HG02763 (cell line): ENCODE measurements at regions not wholly inside any gene's neighbourhood (a gene's known extent, or its start where the extent isn't known, plus 50 kb on each side); places are given as distances from the start of the nearest gene placed in this dataset.
"Not testable (repeated sequence)": the region's sequence is repeated elsewhere in the genome, so short reads cannot be mapped to it uniquely, and the experiment has no call there.

Experiments
- ATAC-seq: cut with Tn5 transposase; IDR thresholded peaks from one replicate; pipeline ENCODE4 v1.9.1; 2021; ENCODE audit warnings: mild to moderate bottlenecking, moderate library complexity; ENCODE audit not compliant: unreplicated experiment

- ATAC-seq: no peak
Observed at GRCh38 chr15:50857763-50858162, 50.7 kb upstream of the AP4E1 start.

GRCh38 chr15:50854601-50855490 lies 53.6 kb upstream of the AP4E1 start:
- ATAC-seq: peak; percentile 95

- ATAC-seq: no peak
Observed at GRCh38 chr15:50850003-50850402, 58.5 kb upstream of the AP4E1 start.

GRCh38 chr15:50848349-50848748 lies 60.1 kb upstream of the AP4E1 start:
- no peak for ATAC-seq

- not testable (repeated sequence) for ATAC-seq
Observed at GRCh38 chr15:50845181-50845580, 63.3 kb upstream of the AP4E1 start.

- ATAC-seq: no peak
Observed at GRCh38 chr15:50840520-50840919, 68.0 kb upstream of the AP4E1 start.

- ATAC-seq: no peak
Observed at GRCh38 chr15:50837256-50837770, 71.2 kb upstream of the AP4E1 start.

- no peak for ATAC-seq
Observed at GRCh38 chr15:50830477-50831354, 65.2 kb upstream of the SPPL2A start.

GRCh38 chr15:50828610-50829206 lies 63.2 kb upstream of the SPPL2A start:
- ATAC-seq: no peak

- no peak for ATAC-seq
Observed at GRCh38 chr15:50825946-50826345, 60.4 kb upstream of the SPPL2A start.

GRCh38 chr15:50824514-50824913 lies 59.0 kb upstream of the SPPL2A start:
- ATAC-seq: no peak

- no peak for ATAC-seq
Observed at GRCh38 chr15:50823281-50823680, 57.8 kb upstream of the SPPL2A start.

GRCh38 chr15:50821476-50821875 lies 56.0 kb upstream of the SPPL2A start:
- no peak for ATAC-seq

- no peak for ATAC-seq
Observed at GRCh38 chr15:50820808-50821382, 55.4 kb upstream of the SPPL2A start.

- ATAC-seq: no peak
Observed at GRCh38 chr15:50819344-50819743, 53.8 kb upstream of the SPPL2A start.

- no peak for ATAC-seq
Observed at GRCh38 chr15:50815958-50816590, 50.6 kb upstream of the SPPL2A start.
